ENCODE measurements at regions not wholly inside any gene's neighbourhood (a gene's known extent, or its start where the extent isn't known, plus 50 kb on each side); places are given as distances from the start of the nearest gene placed in this dataset.

DNA sequence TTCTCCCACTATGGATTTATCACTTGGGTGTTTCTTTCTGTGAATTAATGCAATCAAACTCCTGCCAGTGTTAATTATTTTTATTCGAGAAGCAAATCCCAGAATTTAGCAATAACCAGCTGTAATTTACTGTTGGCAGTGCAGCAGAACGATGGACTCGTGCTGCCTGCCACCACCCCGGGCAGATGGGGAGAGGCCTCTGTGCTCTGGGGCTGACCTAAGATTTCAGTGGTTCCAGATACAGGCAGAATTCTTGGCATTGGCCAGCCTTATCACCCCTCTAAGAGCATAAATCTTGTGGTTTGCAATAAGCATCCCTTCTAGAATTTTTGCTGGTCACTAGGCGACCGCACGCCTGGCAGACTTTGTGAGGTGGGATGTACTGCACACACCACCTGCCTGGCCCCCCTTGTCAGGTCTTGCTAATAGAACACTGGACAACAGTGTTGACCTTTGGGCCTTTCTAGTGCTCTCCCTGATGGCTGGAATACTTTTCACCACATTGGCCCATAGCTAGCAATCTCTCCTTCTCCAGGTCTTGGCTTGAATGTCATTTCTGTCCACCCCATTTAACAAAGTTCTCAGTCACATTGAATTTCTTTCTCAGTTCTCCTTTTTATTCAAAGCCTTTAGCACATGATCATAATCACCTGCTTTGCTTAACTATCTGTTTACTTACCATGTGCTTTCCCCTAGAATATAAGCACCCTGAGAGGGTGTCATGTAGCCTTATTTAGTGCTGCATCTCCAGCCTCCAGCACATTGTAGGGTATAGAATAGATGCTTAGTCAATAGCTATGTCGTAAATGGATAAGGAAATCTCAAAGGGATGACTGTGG lies 122.1 kb upstream of the DYNLRB2 start:
- no peak for DNase-seq (ENCODE audit: low read depth in 2 of 2)

- DNase-seq (ENCODE audit: low read depth in 2 of 2): no peak
These were observed 123.0 kb upstream of the DYNLRB2 start for GRCh38 chr16:80417706-80418271.

DNA sequence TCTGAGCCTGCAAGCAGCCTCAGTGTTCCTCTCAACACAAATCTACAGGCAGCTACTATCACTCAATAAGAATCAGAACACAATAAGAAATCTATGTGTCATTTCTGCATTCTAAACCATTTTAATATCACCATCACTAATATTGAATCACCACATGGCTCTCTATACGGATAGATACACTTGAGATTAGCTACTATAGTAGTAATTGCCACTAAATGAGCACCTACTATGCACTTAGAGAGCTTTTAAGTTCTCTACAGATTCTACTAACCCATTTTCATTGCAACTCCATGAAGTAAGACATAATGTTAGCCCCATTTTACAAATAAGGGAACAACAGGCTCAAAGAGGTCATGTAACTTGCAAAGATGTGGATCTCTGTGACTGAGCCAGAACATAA lies 132.8 kb upstream of the DYNLRB2 start:
- DNase-seq (ENCODE audit: low read depth in 2 of 2): no peak

GRCh38 chr16:80407265-80407987 lies 133.4 kb upstream of the DYNLRB2 start:
- no peak for DNase-seq (ENCODE audit: low read depth in 2 of 2)

DNA sequence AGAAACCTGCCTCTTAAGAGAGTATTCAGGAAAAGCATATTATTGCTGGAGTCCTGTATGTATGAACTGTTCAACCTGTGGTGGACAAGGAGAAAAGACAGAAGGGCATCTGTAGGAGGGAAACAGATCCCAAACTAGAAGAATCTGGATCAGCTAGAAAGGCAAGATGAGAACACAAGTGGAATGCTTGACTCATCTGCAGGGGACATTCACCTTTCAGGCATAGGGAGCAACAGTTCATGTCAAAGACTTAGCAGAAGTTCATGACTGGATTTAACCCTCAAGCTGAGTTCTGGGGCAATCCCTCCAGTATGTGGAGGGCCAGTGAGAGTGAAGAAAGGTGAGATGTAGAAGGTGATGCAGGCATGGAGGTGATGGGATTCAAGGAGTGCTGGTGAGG lies 135.9 kb upstream of the DYNLRB2 start:
- no peak for DNase-seq (ENCODE audit: low read depth in 2 of 2)

DNA sequence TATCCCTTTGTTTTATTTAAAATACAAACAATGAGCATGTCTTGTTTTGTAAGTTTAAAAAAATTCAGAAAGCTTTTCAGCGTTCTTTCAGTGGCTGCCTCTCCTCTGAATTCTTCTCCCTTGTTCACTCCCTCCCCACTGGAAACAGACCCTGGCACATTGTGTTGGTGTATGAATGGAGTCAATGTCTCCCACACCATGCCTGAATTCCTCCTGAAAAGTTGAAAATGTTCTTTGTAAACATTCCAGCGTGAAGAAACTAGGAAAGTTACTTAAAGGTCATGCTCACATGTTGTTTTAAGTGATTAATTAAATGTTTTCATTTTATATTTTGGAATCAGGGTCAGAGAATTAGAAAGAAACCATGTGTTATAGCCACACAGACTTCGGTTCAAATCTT lies 136.9 kb upstream of the DYNLRB2 start:
- DNase-seq (ENCODE audit: low read depth in 2 of 2): no peak

GRCh38 chr16:80390871-80391489 lies 149.8 kb upstream of the DYNLRB2 start:
- DNase-seq (ENCODE audit: low read depth in 2 of 2): no peak

- no peak for DNase-seq (ENCODE audit: low read depth in 2 of 2)
These were observed 150.7 kb upstream of the DYNLRB2 start for GRCh38 chr16:80390046-80390445.

GRCh38 chr16:80389338-80389737 lies 151.5 kb upstream of the DYNLRB2 start:
- no peak for DNase-seq (ENCODE audit: low read depth in 2 of 2)

- no peak for DNase-seq (ENCODE audit: low read depth in 2 of 2)
These were observed 153.4 kb upstream of the DYNLRB2 start for GRCh38 chr16:80387318-80387921.

GRCh38 chr16:80384862-80385261 lies 155.9 kb upstream of the DYNLRB2 start:
- DNase-seq (ENCODE audit: low read depth in 2 of 2): no peak

- DNase-seq (ENCODE audit: low read depth in 2 of 2): no peak
These were observed 160.3 kb upstream of the DYNLRB2 start for GRCh38 chr16:80380514-80380913.

GRCh38 chr16:80377096-80377956 lies 163.5 kb upstream of the DYNLRB2 start:
- DNase-seq (ENCODE audit: low read depth in 2 of 2): no peak

DNA sequence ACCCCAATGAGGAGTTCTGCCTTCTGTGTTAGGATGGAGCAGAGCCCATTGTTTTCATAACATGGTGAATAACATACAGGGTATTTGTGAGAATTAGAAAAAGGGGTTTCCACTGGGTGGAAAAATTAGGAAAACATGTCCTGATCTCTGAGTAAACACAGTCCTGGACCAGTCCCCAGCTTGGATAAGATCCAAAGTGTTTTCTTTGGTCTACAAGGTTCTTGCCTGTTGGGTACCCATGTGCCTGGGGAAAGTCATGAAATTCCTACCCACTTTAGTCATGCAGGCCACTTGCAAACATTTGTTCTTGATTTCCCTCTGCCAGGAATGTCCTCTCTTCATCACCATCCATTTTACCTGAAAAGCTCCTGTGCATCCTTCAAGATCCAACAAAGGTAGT lies 164.8 kb upstream of the DYNLRB2 start:
- no peak for DNase-seq (ENCODE audit: low read depth in 2 of 2)

DNA sequence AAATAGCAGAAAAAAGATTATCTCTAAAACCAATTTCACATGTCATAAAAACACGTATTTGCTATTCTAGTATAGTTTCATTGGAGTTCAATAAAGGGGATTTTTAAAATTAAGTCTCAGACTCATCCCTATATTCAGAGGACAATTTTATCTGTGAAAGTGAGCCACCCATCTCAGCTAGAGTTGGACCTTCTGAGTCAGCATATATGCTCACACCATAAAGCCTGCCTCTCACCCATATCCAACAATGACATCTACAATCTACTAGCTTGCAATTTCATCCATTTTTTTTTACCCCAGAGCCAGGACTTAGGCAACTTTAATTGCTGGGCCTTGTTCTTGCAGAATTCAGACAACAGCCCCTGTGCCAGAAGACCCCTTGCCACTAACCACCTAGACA lies 165.3 kb upstream of the DYNLRB2 start:
- DNase-seq (ENCODE audit: low read depth in 2 of 2): no peak

DNA sequence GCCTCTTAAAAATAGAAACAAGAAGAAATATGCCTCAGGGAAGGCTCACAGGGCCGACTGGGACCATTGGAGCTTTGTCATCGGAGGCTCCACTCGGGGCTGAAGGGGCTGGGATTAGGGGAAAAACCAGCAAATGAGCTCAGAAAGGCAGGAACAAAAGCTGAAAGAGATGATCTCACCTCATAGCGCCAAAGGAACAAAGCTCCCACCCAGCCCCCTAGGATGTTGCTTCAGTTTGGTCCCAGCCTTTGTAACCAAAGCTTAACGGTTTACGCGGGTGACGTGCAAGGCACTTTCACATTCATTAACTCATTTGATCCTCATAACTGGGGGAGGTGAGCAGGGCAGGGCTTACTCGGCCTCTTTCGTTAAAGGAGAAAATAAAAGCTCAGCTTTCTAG lies 168.5 kb upstream of the DYNLRB2 start:
- no peak for DNase-seq (ENCODE audit: low read depth in 2 of 2)

- no peak for DNase-seq (ENCODE audit: low read depth in 2 of 2)
These were observed 171.4 kb upstream of the DYNLRB2 start for GRCh38 chr16:80369138-80369958.

DNA sequence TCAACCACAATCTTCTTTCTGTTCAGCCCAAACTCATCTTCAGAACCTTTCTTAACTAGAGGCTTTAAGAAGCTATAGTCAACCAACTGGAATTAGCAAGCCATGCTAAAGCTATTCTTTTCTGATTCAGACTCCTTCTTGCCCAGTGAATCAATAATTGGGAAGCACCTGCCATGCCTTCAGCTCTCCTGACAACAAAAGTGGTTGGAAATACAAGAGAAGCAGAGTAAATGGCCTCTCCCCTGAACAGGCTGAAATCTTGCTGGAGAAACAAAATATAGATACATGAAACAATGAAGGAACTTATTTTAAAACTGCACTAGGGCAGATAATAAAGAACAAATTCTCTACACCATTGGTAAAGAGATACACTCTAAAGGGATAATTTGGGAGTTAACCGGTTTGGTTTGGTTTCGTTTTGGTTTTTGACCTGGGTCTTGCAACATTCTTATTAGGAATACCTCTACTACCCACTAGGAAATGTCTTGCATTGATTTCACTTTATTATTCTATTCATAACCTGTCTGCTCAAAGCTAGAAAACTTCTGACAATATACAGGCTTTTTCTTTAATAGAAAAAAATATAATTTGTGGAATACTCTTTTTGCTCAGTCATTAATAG lies 173.6 kb upstream of the DYNLRB2 start:
- DNase-seq (ENCODE audit: low read depth in 2 of 2): no peak

GRCh38 chr16:80366023-80366422 lies 174.8 kb upstream of the DYNLRB2 start:
- DNase-seq (ENCODE audit: low read depth in 2 of 2): no peak

- DNase-seq (ENCODE audit: low read depth in 2 of 2): no peak
These were observed 178.0 kb upstream of the DYNLRB2 start for GRCh38 chr16:80362816-80363215.

Measured in stimulated activated CD4-positive, alpha-beta T cell treated with anti-CD3 and anti-CD28 coated beads, Interleukin-4, amount 100 ng/mL, for 48 hours (primary cell).